ENCODE measurements at regions not wholly inside any gene's neighbourhood (a gene's known extent, or its start where the extent isn't known, plus 50 kb on each side); places are given as distances from the start of the nearest gene placed in this dataset.

DNA sequence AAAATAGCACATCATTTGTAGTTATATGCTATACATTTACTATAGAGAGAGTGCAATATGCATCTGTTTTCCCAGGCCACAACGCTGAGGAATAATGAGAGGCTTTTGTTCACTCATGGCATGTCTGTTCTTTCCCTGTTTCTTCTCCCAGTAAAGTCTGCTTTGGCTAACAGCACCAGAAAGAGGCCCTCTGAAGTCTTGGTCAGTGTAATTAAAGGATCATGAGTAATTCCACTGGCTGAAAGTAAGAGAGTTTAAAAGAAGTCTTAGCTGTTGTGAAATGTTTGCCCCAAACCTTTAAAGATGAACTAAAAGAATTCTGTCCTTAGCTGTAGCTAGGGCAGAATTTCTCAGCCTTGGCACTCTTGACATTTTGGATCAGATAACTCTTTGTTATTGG is 228.8 kb downstream of the TLE4 start:
- no peak for DNase-seq

- no peak for DNase-seq
These were observed 228.0 kb downstream of the TLE4 start for GRCh38 chr9:79799691-79800335.

DNA sequence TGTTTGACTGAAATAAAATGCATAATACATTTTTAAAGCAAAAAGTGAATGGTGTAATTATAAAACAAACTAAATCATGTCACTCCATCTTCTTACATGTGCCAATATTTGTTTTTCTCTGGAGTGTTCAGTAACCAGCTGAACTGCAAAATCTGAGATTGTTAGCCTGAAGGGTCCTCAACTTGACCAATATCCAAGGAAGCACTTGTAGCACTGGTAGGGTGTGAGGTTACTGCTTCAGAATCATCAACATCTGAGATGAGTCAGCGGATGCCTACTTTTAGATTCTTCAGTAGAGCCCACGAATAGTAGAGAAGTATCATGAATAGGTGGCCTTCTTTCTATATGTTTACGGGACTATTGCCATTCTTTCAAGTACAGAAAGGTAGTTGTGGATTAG is 226.7 kb downstream of the TLE4 start:
- no peak for DNase-seq

DNA sequence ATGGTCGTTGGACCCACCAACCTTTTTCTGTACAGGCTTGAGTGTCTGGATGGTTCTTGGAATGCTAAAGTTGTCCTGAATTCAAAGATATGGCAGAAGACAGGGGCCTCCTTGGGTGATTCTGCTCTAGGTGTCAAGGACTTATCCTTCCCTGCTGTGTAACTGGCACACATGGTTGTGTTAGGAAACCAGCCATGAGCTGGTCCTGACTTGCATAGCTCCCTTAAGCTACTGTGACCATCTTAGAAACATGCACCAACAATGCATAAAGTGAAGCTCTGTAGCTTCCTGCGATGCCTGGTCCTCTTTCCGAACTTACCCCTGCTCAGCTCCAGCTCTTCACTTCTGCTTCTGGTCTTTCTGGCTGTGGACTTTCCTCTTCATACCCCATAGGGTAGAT is 224.6 kb downstream of the TLE4 start:
- no peak for DNase-seq

- no peak for DNase-seq
These were observed 216.9 kb downstream of the TLE4 start for GRCh38 chr9:79788662-79789061.

GRCh38 chr9:79781263-79781662 is 209.5 kb downstream of the TLE4 start:
- DNase-seq, result no peak

DNA sequence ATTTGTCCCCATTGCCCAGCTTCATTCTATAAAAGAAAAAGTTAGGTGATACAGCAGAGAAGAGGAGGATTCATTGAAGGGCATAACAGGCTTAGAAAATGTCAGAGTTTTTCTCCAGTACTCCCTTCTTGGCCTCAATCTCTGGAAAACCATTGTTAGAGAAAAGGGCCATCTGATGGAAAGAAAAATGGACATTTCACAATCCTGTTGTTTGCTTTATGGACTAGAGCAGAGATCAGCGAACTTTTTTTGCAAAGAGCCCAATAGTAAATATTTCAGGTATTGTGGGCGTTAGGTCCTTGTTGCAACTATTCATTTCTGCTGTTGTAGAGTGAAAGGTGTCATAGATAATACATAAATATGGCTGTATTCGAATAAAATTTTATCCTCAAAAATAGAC is 208.8 kb downstream of the TLE4 start:
- no peak for DNase-seq

- DNase-seq, result no peak
These were observed 208.1 kb downstream of the TLE4 start for GRCh38 chr9:79779901-79780300.

- DNase-seq, result no peak
These were observed 206.8 kb downstream of the TLE4 start for GRCh38 chr9:79778581-79778980.

DNA sequence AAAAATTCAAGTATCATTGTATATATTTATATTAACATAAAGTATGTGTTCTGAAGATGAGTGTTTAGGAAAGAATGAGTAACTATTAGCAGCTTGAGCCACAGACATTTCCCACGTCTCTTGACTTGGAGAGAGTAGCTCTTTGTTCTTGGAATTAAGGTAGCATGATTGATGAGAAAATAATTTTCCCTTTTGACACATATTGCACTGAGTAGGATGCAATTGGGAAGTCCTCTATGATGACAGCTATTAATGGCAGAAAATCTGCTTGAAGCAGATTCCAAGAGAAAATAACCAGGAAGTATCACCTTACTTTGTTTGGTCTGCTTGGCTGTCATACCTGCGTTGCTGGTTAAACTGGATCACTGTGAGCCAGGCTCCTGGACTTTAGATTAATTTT is 204.8 kb downstream of the TLE4 start:
- no peak for DNase-seq

Measured in AML-193 (cell line).